K562 (cell line): ENCODE measurements at regions not wholly inside any gene's neighbourhood (a gene's known extent, or its start where the extent isn't known, plus 50 kb on each side); places are given as distances from the start of the nearest gene placed in this dataset.

ENCODE experiments used
- CTCF ChIP-seq, 3 experiments: IDR thresholded peaks in 2 of 3; conservative IDR thresholded peaks in 1 of 3; 2 replicates each; pipeline ENCODE4 v1.5.1; 2011 to 2012; ENCODE audit warnings: low read length in 3 of 3, mild to moderate bottlenecking in 3 of 3, control low read depth in 2 of 3, improper control_type of control experiment in 1 of 3, inconsistent platforms in 1 of 3, low read depth in 1 of 3, mixed read lengths in 1 of 3, moderate library complexity in 1 of 3; ENCODE audit not compliant: insufficient read depth in 2 of 3
- E2F5 ChIP-seq: sonication (generic); formaldehyde crosslinking; IDR thresholded peaks from 2 replicates; pipeline ENCODE4 v1.8.0; 2022; ENCODE audit warnings: mild to moderate bottlenecking, missing genetic modification reagents
- ELF4 ChIP-seq: fragments of 450-650 bp; formaldehyde crosslinking; IDR thresholded peaks from 2 replicates; pipeline ENCODE4 v1.4.0; 2022; ENCODE audit warnings: missing genetic modification characterization
- EZH2 ChIP-seq: IDR thresholded peaks from 2 replicates; pipeline ENCODE4 v1.6.1; 2012; ENCODE audit warnings: low read depth, mild to moderate bottlenecking, inconsistent platforms, low read length, borderline replicate concordance
- IRF2 ChIP-seq: sonication (generic); formaldehyde crosslinking; IDR thresholded peaks from 2 replicates; pipeline ENCODE4 v1.8.1; 2022; ENCODE audit warnings: mild to moderate bottlenecking, missing genetic modification reagents
- MAFK ChIP-seq: IDR thresholded peaks from 2 replicates; pipeline ENCODE4 v1.6.1; 2011; ENCODE audit warnings: low read length, improper control_type of control experiment
- MBD1 ChIP-seq: fragments of 250-450 bp; sonication (Bioruptor Pico); IDR thresholded peaks from 2 replicates; pipeline ENCODE4 v1.8.0; 2022; ENCODE audit warnings: inconsistent platforms
- POLR2G ChIP-seq: fragments of 200-400 bp; formaldehyde crosslinking; IDR thresholded peaks from 2 replicates; pipeline ENCODE4 v1.6.1; 2017; ENCODE audit warnings: low read depth, mild to moderate bottlenecking, antibody characterized with exemption, low read length, moderate library complexity
- RAD51 ChIP-seq: fragments of 450-650 bp; IDR thresholded peaks from 2 replicates; pipeline ENCODE4 v1.7.1; 2016; ENCODE audit warnings: low read depth, mild to moderate bottlenecking, borderline replicate concordance
- TRIM28 ChIP-seq: fragments of 450-650 bp; IDR thresholded peaks from 2 replicates; pipeline ENCODE4 v1.6.1; 2017
- ZBTB49 ChIP-seq: sonication (generic); formaldehyde crosslinking; IDR thresholded peaks from 2 replicates; pipeline ENCODE4 v1.8.0; 2022; ENCODE audit warnings: missing genetic modification reagents, mild to moderate bottlenecking, borderline replicate concordance
- ZC3H4 ChIP-seq: sonication (generic); formaldehyde crosslinking; IDR thresholded peaks from 2 replicates; pipeline ENCODE4 v1.9.0; 2021; ENCODE audit warnings: missing genetic modification reagents, borderline replicate concordance
- ZNF23 ChIP-seq: fragments of 250-450 bp; sonication (Bioruptor Pico); IDR thresholded peaks from 2 replicates; pipeline ENCODE4 v1.4.0; 2020; ENCODE audit warnings: mild to moderate bottlenecking
- ZNF407 ChIP-seq: fragments of 450-650 bp; IDR thresholded peaks from 2 replicates; pipeline ENCODE4 v1.6.1; 2016; ENCODE audit warnings: low read depth

GRCh38 chr6:169094552-169094950 is 159.1 kb downstream of the THBS2 start:
- TF ChIP-seq ZBTB49 (no peak), ZNF407 (no peak), MBD1 (no peak), ELF4 (CRISPR knock-in tag) (no peak), TRIM28 (no peak), POLR2G (no peak), IRF2 (CRISPR knock-in tag) (no peak), ZC3H4 (CRISPR knock-in tag) (no peak), MAFK (no peak), RAD51 (no peak), CTCF (IDR thresholded peaks at IDR 0.05 in 2 of 3, conservative IDR thresholded peaks at IDR 0.05 in 1 of 3; ENCODE audit: insufficient read depth in 2 of 3, low read depth in 1 of 3, low read length in 3 of 3) (no peak), EZH2 (no peak), E2F5 (CRISPR knock-in tag) (no peak), ZNF23 (CRISPR knock-in tag) (no peak)
